Hepatocyte (in vitro differentiated cells): ENCODE measurements at regions not wholly inside any gene's neighbourhood (a gene's known extent, or its start where the extent isn't known, plus 50 kb on each side); places are given as distances from the start of the nearest gene placed in this dataset.
A peak's percentile ranks its signal among the peaks of the same experiment; 100 is the strongest.
"Not testable (repeated sequence)": the region's sequence is repeated elsewhere in the genome, so short reads cannot be mapped to it uniquely, and the experiment has no call there.

Source experiments
- DNase-seq: peaks from one replicate; pipeline ENCODE4 v3.0.0-alpha.2; 2016; ENCODE audit warnings: low spot score
- H2AFZ ChIP-seq: fragments of 200-600 bp; sonication (generic); 2 replicates; pipeline ENCODE4 v1.6.0; 2016; ENCODE audit warnings: antibody characterized with exemption, mild to moderate bottlenecking
- H3K27ac ChIP-seq: fragments of 200-600 bp; sonication (generic); 2 replicates; pipeline ENCODE4 v1.5.1; 2016; ENCODE audit warnings: mild to moderate bottlenecking
- H3K27me3 ChIP-seq: fragments of 200-600 bp; sonication (generic); 2 replicates; pipeline ENCODE4 v1.6.1; 2016
- H3K36me3 ChIP-seq: fragments of 200-600 bp; sonication (generic); replicated peaks from 2 replicates; pipeline ENCODE4 v1.5.1; 2016; ENCODE audit warnings: low read depth; ENCODE audit not compliant: insufficient read depth
- H3K4me1 ChIP-seq: fragments of 200-600 bp; sonication (generic); 2 replicates; pipeline ENCODE4 v1.5.1; 2016; ENCODE audit warnings: mild to moderate bottlenecking, moderate library complexity; ENCODE audit not compliant: insufficient read depth
- H3K4me2 ChIP-seq: fragments of 200-600 bp; sonication (generic); 2 replicates; pipeline ENCODE4 v1.6.0; 2016
- H3K4me3 ChIP-seq: fragments of 200-600 bp; sonication (generic); 2 replicates; pipeline ENCODE4 v1.5.1; 2016; ENCODE audit warnings: mild to moderate bottlenecking
- H3K79me2 ChIP-seq: fragments of 200-600 bp; sonication (generic); 2 replicates; pipeline ENCODE4 v1.6.0; 2017; ENCODE audit warnings: mild to moderate bottlenecking
- H3K9me2 ChIP-seq: fragments of 200-600 bp; sonication (generic); replicated peaks from 2 replicates; pipeline ENCODE4 v1.6.0; 2017; ENCODE audit warnings: mild to moderate bottlenecking; ENCODE audit not compliant: insufficient read depth
- H3K9me3 ChIP-seq: fragments of 200-600 bp; sonication (generic); 2 replicates; pipeline ENCODE4 v1.5.1; 2016; ENCODE audit warnings: low read depth, mild to moderate bottlenecking
- H4K20me1 ChIP-seq: fragments of 200-600 bp; sonication (generic); 2 replicates; pipeline ENCODE4 v1.6.0; 2016; ENCODE audit warnings: mild to moderate bottlenecking; ENCODE audit not compliant: insufficient read depth, poor library complexity, severe bottlenecking
- EZH2 ChIP-seq: fragments of 200-600 bp; sonication (generic); IDR thresholded peaks from 2 replicates; pipeline ENCODE4 v1.6.1; 2016; ENCODE audit warnings: antibody characterized with exemption, mild to moderate bottlenecking, borderline replicate concordance
- EZH2phosphoT487 ChIP-seq: fragments of 200-600 bp; sonication (generic); IDR thresholded peaks from one replicate; pipeline ENCODE4 v1.6.1; 2018; ENCODE audit warnings: antibody characterized with exemption, mild to moderate bottlenecking, low read depth, moderate library complexity; ENCODE audit not compliant: unreplicated experiment, severe bottlenecking
- WGBS: methylation state at CpG from one replicate; pipeline ENCODE4 v1.1.6; 2016; ENCODE audit warnings: low lambda C conversion rate; ENCODE audit errors: missing lambda C conversion rate; 5-methylcytosine and 5-hydroxymethylcytosine counted together
- TF ChIP-seq, protein P1 (sequence below): fragments of 200-600 bp; sonication (generic); IDR thresholded peaks from 2 replicates; pipeline ENCODE4 v1.5.1; 2016; ENCODE audit warnings: antibody characterized with exemption, mild to moderate bottlenecking; ENCODE audit not compliant: poor library complexity

DNA sequence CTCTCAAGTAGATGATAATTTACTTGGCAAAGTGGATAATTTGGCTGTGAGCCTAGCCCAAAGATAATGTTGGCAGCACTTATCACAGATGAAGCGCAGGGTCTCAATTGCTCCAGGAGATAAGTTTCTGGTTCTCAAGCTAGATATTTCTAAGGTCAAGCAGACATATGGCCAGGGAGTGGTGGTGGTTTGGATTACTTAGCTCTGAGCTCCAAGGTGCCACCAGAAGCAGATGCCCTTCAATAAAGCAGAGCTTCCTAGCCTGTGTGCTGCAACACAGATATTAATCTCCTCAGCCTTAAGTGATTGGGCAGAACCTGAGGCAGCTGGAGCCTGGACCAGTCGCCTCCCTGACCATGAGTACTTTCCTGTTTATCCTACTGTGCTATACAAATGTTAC is 79.2 kb upstream of the NALF2 start:
- TF ChIP-seq EZH2 (no peak), EZH2phosphoT487 (no peak)
- TF ChIP-seq, protein P1, sequence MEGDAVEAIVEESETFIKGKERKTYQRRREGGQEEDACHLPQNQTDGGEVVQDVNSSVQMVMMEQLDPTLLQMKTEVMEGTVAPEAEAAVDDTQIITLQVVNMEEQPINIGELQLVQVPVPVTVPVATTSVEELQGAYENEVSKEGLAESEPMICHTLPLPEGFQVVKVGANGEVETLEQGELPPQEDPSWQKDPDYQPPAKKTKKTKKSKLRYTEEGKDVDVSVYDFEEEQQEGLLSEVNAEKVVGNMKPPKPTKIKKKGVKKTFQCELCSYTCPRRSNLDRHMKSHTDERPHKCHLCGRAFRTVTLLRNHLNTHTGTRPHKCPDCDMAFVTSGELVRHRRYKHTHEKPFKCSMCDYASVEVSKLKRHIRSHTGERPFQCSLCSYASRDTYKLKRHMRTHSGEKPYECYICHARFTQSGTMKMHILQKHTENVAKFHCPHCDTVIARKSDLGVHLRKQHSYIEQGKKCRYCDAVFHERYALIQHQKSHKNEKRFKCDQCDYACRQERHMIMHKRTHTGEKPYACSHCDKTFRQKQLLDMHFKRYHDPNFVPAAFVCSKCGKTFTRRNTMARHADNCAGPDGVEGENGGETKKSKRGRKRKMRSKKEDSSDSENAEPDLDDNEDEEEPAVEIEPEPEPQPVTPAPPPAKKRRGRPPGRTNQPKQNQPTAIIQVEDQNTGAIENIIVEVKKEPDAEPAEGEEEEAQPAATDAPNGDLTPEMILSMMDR = no peak
- Histone ChIP-seq H3K79me2 (no peaks in the 10 kb centered on the region), H4K20me1 (no peaks in the 10 kb centered on the region), H3K36me3 (no peaks in the 10 kb centered on the region), H3K4me3 (no peak overlapping the region), H2AFZ (no peak overlapping the region), H3K27ac (no peak overlapping the region), H3K9me2 (no peaks in the 10 kb centered on the region), H3K4me1 (no peaks in the 10 kb centered on the region), H3K27me3 (peaks cover 14% of the 10 kb centered on the region), H3K9me3 (no peaks in the 10 kb centered on the region), H3K4me2 (no peak overlapping the region)
- 71% methylated on average over 2 of the region's 2 CpGs for WGBS
- no peak for DNase-seq

DNA sequence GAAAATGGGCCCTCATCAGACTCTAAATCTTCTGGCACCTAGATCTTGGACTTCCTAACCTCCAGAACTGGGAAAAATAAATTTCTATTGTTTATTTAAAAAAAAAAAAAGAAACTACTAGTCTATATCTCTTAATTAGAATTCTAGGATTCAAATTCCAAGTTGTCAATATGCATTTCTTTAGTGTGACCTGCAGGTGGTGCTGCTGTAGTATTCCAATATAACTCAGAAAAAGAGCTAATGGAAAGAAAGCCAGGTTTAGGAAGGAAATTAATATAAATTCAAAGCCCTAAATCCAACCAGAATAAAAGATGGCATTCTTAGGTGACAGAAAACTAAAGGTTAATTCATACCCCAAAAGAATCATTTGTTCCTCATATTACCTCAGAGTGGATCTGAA is 80.0 kb upstream of the NALF2 start:
- Histone ChIP-seq H3K36me3 (no peaks in the 10 kb centered on the region), H3K4me1 (no peaks in the 10 kb centered on the region), H3K79me2 (no peaks in the 10 kb centered on the region), H3K4me2 (no peak overlapping the region), H3K9me2 (no peaks in the 10 kb centered on the region), H3K9me3 (no peaks in the 10 kb centered on the region), H3K4me3 (no peak overlapping the region), H4K20me1 (no peaks in the 10 kb centered on the region), H3K27ac (no peak overlapping the region), H2AFZ (no peak overlapping the region), H3K27me3 (peaks cover 14% of the 10 kb centered on the region)
- TF ChIP-seq, protein P1 = peak; percentile 31
- TF ChIP-seq EZH2phosphoT487 = no peak
- peak; percentile 14 for DNase-seq

DNA sequence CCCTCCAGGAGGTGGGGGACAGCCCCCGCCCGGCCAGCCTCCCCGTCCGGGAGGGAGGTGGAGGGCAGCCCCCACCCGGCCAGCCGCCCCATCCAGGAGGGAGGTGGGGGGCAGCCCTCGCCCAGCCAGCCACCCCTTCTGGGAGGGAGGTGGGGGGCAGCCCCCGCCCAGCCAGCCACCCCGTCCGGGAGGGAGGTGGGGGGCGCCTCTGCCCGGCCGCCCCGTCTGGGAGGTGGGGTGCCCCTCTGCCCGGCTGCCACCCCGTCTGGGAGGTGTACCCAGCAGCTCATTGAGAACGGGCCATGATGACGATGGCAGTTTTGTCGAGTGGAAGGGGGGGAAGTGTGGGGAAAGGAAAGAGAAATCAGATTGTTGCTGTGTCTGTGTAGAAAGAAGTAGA is 81.9 kb upstream of the NALF2 start:
- no CpG with 5 or more reads among the region's 19 CpGs for WGBS
- H4K20me1 ChIP-seq = not testable (repeated sequence)

DNA sequence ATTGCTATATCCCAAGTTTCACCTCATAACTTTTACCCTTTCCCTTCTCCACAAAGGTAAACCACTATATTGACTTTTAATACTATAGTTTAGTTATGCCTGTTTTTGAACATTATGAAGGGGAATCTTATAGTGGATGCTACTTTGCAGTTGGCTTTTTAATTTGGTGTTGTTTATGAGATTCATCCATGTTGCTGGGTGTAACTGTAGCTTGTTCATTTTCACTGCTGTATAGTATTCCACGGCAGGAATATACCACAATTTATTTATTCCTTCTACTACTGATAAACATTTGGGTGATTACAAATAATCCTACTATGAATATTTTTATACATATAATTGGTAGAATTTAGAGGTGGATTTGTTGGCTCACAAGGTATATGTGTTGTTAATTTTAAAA is 88.4 kb upstream of the NALF2 start:
- Histone ChIP-seq H3K27me3 (no peaks in the 10 kb centered on the region), H3K9me2 (no peaks in the 10 kb centered on the region), H3K79me2 (no peaks in the 10 kb centered on the region), H3K4me1 (no peaks in the 10 kb centered on the region), H3K4me2 (no peak overlapping the region), H2AFZ (no peak overlapping the region), H3K36me3 (no peaks in the 10 kb centered on the region), H3K4me3 (no peak overlapping the region), H4K20me1 (no peaks in the 10 kb centered on the region), H3K27ac (no peak overlapping the region), H3K9me3 (no peaks in the 10 kb centered on the region)
- 96% methylated on average over 1 of the region's 1 CpG for WGBS
- TF ChIP-seq, protein P1 = no peak
- TF ChIP-seq EZH2phosphoT487 (no peak), EZH2 (no peak)
- DNase-seq = no peak

More for the DNA sequence above, 81.9 kb upstream of the NALF2 start:
- not testable (repeated sequence) for H2AFZ ChIP-seq, H3K27ac ChIP-seq, H3K9me3 ChIP-seq, H3K27me3 ChIP-seq, DNase-seq, H3K9me2 ChIP-seq, H3K4me1 ChIP-seq, H3K4me2 ChIP-seq, H3K36me3 ChIP-seq, H3K79me2 ChIP-seq, H3K4me3 ChIP-seq
